Prostate gland (tissue), 2 donors: ENCODE measurements at regions not wholly inside any gene's neighbourhood (a gene's known extent, or its start where the extent isn't known, plus 50 kb on each side); places are given as distances from the start of the nearest gene placed in this dataset.

Source experiments
- DNase-seq: peaks from one replicate; pipeline ENCODE4 v3.0.0-alpha.2; 2019; ENCODE audit warnings: low spot score
- H3K27ac ChIP-seq, 2 donors: fragments of 200-600 bp; sonication (generic); 2 replicates each; pipeline ENCODE4 v1.5.1; 2017 to 2019
- H3K27me3 ChIP-seq: fragments of 200-600 bp; sonication (generic); replicated peaks from 2 replicates; pipeline ENCODE4 v1.5.1; 2019; ENCODE audit not compliant: insufficient read depth
- H3K36me3 ChIP-seq, 2 donors: fragments of 200-600 bp; sonication (generic); 1 replicate in 1 of 2; 2 replicates in 1 of 2; pipeline versions ENCODE4 v1.5.1 to v1.8.1; 2017 to 2019
- H3K4me1 ChIP-seq: fragments of 200-600 bp; sonication (generic); replicated peaks from 2 replicates; pipeline ENCODE4 v1.5.1; 2019
- H3K4me3 ChIP-seq, 2 donors: fragments of 200-600 bp; sonication (generic); 2 replicates each; pipeline ENCODE4 v1.5.1; 2017 to 2019
- H3K9me3 ChIP-seq: fragments of 200-600 bp; sonication (generic); 2 replicates; pipeline ENCODE4 v1.5.1; 2017
- POLR2A ChIP-seq: fragments of 450-650 bp; IDR thresholded peaks from one replicate; pipeline ENCODE4 v1.6.1; 2016; ENCODE audit warnings: antibody characterized with exemption, mild to moderate bottlenecking
- POLR2AphosphoS5 ChIP-seq: sonication (generic); formaldehyde crosslinking; IDR thresholded peaks from one replicate; pipeline ENCODE4 v1.6.1; 2017; ENCODE audit warnings: antibody characterized with exemption
- WGBS: methylation state at CpG from one replicate; pipeline ENCODE4 v1.1.5; 2018; 5-methylcytosine and 5-hydroxymethylcytosine counted together
- intact Hi-C: fragments of 100-400 bp; cut with DNase I; formaldehyde crosslinking; loops from one replicate; pipeline ENCODE4 v1.14.2; 2022
- TF ChIP-seq, protein P1 (sequence below), 4 experiments: fragments of 200-600 bp in 2 of 4; fragments of 450-650 bp in 2 of 4; sonication (generic) in 2 of 4; IDR thresholded peaks; 1 replicate in 3 of 4; 2 replicates in 1 of 4; pipeline ENCODE4 v1.5.1; 2016 to 2019; ENCODE audit warnings: antibody characterized with exemption in 4 of 4, mild to moderate bottlenecking in 2 of 4, moderate library complexity in 2 of 4

DNA sequence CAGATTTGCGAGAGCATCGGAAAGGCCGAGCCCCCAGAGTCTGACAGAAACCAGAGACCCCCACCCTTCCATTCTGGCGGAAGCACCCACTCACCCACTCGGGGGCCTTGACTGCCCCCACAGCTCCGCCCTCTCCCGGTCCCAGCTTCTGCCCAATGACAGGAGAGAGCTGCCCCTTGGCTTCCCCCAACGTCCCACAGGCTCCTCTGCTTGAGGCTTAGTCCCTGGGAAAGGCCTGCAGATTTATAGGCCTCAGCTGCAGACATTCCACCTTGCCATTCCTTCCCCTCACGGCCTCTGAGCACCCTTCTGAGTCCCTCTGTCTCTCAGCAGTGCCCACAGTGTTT is 125.0 kb upstream of the NCAM1 start:
- Histone ChIP-seq H3K36me3 (no peaks in the 10 kb centered on the region), H3K27ac (no peak overlapping the region), H3K27me3 (no peaks in the 10 kb centered on the region), H3K4me3 (no peak overlapping the region), H3K9me3 (no peaks in the 10 kb centered on the region), H3K4me1 (no peaks in the 10 kb centered on the region)
- DNase-seq = no peak
- TF ChIP-seq, protein P1, sequence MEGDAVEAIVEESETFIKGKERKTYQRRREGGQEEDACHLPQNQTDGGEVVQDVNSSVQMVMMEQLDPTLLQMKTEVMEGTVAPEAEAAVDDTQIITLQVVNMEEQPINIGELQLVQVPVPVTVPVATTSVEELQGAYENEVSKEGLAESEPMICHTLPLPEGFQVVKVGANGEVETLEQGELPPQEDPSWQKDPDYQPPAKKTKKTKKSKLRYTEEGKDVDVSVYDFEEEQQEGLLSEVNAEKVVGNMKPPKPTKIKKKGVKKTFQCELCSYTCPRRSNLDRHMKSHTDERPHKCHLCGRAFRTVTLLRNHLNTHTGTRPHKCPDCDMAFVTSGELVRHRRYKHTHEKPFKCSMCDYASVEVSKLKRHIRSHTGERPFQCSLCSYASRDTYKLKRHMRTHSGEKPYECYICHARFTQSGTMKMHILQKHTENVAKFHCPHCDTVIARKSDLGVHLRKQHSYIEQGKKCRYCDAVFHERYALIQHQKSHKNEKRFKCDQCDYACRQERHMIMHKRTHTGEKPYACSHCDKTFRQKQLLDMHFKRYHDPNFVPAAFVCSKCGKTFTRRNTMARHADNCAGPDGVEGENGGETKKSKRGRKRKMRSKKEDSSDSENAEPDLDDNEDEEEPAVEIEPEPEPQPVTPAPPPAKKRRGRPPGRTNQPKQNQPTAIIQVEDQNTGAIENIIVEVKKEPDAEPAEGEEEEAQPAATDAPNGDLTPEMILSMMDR (IDR thresholded peaks at IDR 0.05) = no peak
- no peak for TF ChIP-seq POLR2A
- no peak for TF ChIP-seq POLR2AphosphoS5
- intact Hi-C loops = no loop called here
- 76% methylated on average over 9 of the region's 9 CpGs for WGBS

DNA sequence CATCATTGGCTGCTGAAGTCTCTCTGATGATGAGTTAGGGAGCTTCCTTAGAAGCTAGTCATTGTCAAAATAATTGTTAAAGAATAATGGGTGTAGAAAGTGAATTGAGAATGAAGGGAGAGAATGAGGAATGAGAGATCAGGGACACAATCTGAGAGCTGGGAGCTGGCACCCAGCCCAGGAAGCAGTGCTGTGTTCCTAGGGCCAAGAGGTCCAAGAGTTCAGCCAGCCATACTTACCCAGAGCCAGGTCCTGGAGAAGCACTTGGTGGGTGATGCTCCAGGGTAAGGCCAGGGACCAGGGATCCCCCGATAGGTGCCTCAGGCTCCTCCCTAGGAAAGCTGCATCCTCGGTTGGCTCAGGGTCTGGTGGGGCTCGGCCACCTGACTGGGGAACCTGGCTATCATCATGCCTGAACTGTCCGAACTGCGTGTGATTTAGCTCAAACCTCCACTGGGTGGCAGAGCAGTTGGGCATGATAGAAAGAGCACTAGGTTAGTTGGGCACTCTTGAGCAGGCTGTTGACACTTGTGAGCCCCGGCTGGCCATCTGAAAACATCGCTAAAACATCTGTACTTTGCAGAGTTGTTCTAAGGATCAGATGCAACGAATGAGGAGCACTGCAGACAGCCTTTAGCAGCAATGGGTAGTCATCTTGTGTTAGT is 123.9 kb upstream of the NCAM1 start:
- no peaks in the 10 kb centered on the region for H3K27me3 ChIP-seq
- no peak for TF ChIP-seq POLR2AphosphoS5
- TF ChIP-seq POLR2A = no peak
- TF ChIP-seq, protein P1 (IDR thresholded peaks at IDR 0.05) = no peak
- intact Hi-C loops = no loop called here
- H3K27ac ChIP-seq = no peak overlapping the region
- no peak for DNase-seq
- H3K4me1 ChIP-seq = no peaks in the 10 kb centered on the region
- H3K36me3 ChIP-seq = no peaks in the 10 kb centered on the region
- no peaks in the 10 kb centered on the region for H3K9me3 ChIP-seq
- WGBS = 77% methylated on average over 7 of the region's 8 CpGs
- no peak overlapping the region for H3K4me3 ChIP-seq

DNA sequence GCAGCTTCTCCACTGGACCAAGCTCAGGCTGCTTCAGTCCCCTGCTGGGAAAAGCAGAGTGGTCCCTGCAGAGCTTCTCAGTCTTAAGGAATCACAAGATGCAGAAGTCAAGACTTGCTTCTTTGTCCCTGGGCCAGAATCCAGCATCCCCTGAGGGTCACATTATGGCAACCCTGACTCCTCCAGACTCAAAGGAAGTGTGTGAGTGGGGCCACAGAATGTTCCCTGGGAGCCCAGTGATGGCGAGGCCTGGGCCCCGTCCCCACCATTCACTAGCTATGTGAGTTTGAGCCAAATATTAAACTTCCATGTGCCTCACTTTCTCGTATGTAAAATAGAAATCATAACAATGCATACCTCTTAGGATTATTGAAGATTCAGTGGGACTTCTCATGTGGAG is 122.2 kb upstream of the NCAM1 start:
- TF ChIP-seq POLR2A (no peak), POLR2AphosphoS5 (no peak)
- TF ChIP-seq, protein P1 (IDR thresholded peaks at IDR 0.05) = no peak
- no peaks in the 10 kb centered on the region for H3K9me3 ChIP-seq
- H3K4me1 ChIP-seq = no peaks in the 10 kb centered on the region
- no peak overlapping the region for H3K27ac ChIP-seq
- intact Hi-C loops = no loop called here
- no peaks in the 10 kb centered on the region for H3K36me3 ChIP-seq
- no peaks in the 10 kb centered on the region for H3K27me3 ChIP-seq
- no peak for DNase-seq
- no peak overlapping the region for H3K4me3 ChIP-seq
- 86% methylated on average over 3 of the region's 3 CpGs for WGBS

DNA sequence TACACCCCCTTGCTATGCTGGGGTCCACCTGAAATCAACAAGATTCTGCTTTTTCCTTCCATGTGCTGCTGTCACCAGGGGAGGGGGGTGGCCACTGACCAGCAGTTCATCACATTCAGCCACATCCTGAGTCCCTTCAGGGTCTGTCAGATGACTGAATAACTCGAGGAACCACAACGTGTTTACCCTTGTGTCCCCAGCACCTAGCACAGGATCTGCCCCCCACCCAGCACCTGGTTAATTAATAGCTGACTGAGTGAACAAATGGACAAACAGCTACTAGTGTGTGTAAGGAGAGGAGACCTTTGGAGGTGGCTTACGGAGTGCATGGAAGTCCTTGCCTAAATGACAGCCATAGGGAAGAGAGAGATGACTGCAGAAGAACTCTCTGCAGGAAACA is 119.5 kb upstream of the NCAM1 start:
- no peak overlapping the region for H3K27ac ChIP-seq
- intact Hi-C loops = no loop called here
- no peaks in the 10 kb centered on the region for H3K36me3 ChIP-seq
- 51% methylated on average over 3 of the region's 3 CpGs for WGBS
- no peaks in the 10 kb centered on the region for H3K9me3 ChIP-seq
- DNase-seq = no peak
- TF ChIP-seq, protein P1 (IDR thresholded peaks at IDR 0.05) = no peak
- TF ChIP-seq POLR2A (no peak), POLR2AphosphoS5 (no peak)
- no peak overlapping the region for H3K4me3 ChIP-seq
- no peaks in the 10 kb centered on the region for H3K27me3 ChIP-seq
- no peaks in the 10 kb centered on the region for H3K4me1 ChIP-seq

DNA sequence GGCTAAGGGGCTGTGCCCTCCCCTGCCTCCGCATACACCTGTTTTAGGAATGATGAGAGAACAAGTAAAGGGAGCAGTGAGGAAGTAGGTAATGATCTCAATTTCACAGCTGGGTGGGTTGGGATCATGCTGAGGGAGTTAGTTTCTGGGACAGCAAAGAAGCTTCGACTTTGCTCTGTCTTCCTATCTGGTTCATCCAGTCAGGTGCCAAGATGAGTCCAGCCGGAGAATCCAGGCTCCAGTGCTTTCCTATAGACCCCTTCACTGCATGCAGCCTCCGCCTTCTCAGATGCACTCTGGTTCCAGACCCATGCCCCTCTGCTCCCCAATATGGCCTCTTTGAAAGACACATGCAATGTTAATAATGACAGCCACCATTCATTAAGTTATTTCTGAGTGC is 119.1 kb upstream of the NCAM1 start:
- Histone ChIP-seq H3K9me3 (no peaks in the 10 kb centered on the region), H3K27me3 (no peaks in the 10 kb centered on the region), H3K27ac (no peak overlapping the region), H3K4me3 (no peak overlapping the region), H3K36me3 (no peaks in the 10 kb centered on the region), H3K4me1 (no peaks in the 10 kb centered on the region)
- 79% methylated on average over 4 of the region's 4 CpGs for WGBS
- intact Hi-C loops = no loop called here
- no peak for TF ChIP-seq POLR2AphosphoS5
- no peak for TF ChIP-seq POLR2A
- TF ChIP-seq, protein P1 (IDR thresholded peaks at IDR 0.05) = no peak
- DNase-seq = no peak
